Esophagus muscularis mucosa (tissue), 4 donors: ENCODE measurements at regions not wholly inside any gene's neighbourhood (a gene's known extent, or its start where the extent isn't known, plus 50 kb on each side); places are given as distances from the start of the nearest gene placed in this dataset.

ENCODE experiments used
- DNase-seq: peaks from one replicate; pipeline ENCODE4 v3.0.0-alpha.2; 2017; ENCODE audit errors: extremely low spot score
- H3K27ac ChIP-seq, 4 donors: fragments of 200-600 bp; sonication (generic); replicated peaks in 1 of 4; 1 replicate in 3 of 4; 2 replicates in 1 of 4; pipeline ENCODE4 v1.5.1; 2016 to 2019; ENCODE audit warnings: mild to moderate bottlenecking in 1 of 4
- H3K27me3 ChIP-seq, 4 donors: fragments of 200-600 bp; sonication (generic); one replicate each; pipeline versions ENCODE4 v1.5.1 to v1.6.0; 2016 to 2019
- H3K36me3 ChIP-seq, 4 donors: fragments of 200-600 bp; sonication (generic); one replicate each; pipeline ENCODE4 v1.5.1; 2016 to 2019
- H3K4me1 ChIP-seq, 4 donors: fragments of 200-600 bp; sonication (generic); one replicate each; pipeline ENCODE4 v1.5.1; 2016 to 2019
- H3K4me3 ChIP-seq, 4 donors: fragments of 200-600 bp; sonication (generic); 1 replicate in 2 of 4; 2 replicates in 2 of 4; pipeline ENCODE4 v1.5.1; 2016 to 2019; ENCODE audit warnings: mild to moderate bottlenecking in 4 of 4, moderate library complexity in 1 of 4
- H3K9me3 ChIP-seq, 4 donors: fragments of 200-600 bp; sonication (generic); 1 replicate in 3 of 4; 2 replicates in 1 of 4; pipeline ENCODE4 v1.5.1; 2016 to 2019
- EP300 ChIP-seq: sonication (generic); formaldehyde crosslinking; IDR thresholded peaks from one replicate; pipeline ENCODE4 v1.6.1; 2017; ENCODE audit warnings: antibody characterized with exemption
- POLR2A ChIP-seq: fragments of 450-650 bp; IDR thresholded peaks from one replicate; pipeline ENCODE4 v1.6.1; 2017; ENCODE audit warnings: antibody characterized with exemption, moderate library complexity, mild to moderate bottlenecking, low read depth
- POLR2AphosphoS5 ChIP-seq, 2 donors: sonication (generic); formaldehyde crosslinking; IDR thresholded peaks; one replicate each; pipeline ENCODE4 v1.6.1; 2017; ENCODE audit warnings: antibody characterized with exemption in 2 of 2
- WGBS: methylation state at CpG from one replicate; pipeline ENCODE4 v1.1.5; 2018; 5-methylcytosine and 5-hydroxymethylcytosine counted together
- intact Hi-C: fragments of 100-400 bp; cut with DNase I; formaldehyde crosslinking; loops from one replicate; pipeline ENCODE4 v1.15.1; 2023
- TF ChIP-seq, protein P1 (sequence below), 3 experiments: fragments of 200-600 bp in 2 of 3; fragments of 450-650 bp in 1 of 3; sonication (generic) in 2 of 3; IDR thresholded peaks; one replicate each; pipeline ENCODE4 v1.5.1; 2017 to 2019; ENCODE audit warnings: antibody characterized with exemption in 3 of 3, mild to moderate bottlenecking in 2 of 3, moderate library complexity in 1 of 3

DNA sequence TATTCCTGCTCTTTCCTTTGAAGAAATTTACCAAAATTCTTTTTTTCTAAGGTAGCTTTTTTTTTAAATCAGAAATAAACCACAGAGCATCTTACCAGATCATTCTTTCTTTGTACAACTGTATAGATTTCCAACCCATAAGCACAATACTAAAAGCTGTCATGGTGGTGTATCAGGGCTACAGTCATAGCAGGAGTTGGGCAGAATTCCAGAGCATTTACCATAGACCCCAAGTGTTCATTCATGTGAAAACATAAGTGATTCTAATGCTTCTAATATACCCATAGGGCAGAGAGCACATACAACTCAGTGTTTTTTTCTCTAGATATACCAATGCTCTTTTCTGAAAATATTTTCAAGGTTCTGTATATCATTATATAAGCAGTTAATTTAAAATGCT is 392.5 kb downstream of the FRK start:
- H3K9me3 ChIP-seq = no peaks in the 10 kb centered on the region
- no peaks in the 10 kb centered on the region for H3K36me3 ChIP-seq
- H3K4me3 ChIP-seq = no peak overlapping the region
- TF ChIP-seq POLR2A (no peak), EP300 (no peak), POLR2AphosphoS5 (IDR thresholded peaks at IDR 0.05) (no peak)
- TF ChIP-seq, protein P1, sequence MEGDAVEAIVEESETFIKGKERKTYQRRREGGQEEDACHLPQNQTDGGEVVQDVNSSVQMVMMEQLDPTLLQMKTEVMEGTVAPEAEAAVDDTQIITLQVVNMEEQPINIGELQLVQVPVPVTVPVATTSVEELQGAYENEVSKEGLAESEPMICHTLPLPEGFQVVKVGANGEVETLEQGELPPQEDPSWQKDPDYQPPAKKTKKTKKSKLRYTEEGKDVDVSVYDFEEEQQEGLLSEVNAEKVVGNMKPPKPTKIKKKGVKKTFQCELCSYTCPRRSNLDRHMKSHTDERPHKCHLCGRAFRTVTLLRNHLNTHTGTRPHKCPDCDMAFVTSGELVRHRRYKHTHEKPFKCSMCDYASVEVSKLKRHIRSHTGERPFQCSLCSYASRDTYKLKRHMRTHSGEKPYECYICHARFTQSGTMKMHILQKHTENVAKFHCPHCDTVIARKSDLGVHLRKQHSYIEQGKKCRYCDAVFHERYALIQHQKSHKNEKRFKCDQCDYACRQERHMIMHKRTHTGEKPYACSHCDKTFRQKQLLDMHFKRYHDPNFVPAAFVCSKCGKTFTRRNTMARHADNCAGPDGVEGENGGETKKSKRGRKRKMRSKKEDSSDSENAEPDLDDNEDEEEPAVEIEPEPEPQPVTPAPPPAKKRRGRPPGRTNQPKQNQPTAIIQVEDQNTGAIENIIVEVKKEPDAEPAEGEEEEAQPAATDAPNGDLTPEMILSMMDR (IDR thresholded peaks at IDR 0.05) = no peak
- DNase-seq = no peak
- no peaks in the 10 kb centered on the region for H3K27me3 ChIP-seq
- H3K27ac ChIP-seq = no peak overlapping the region
- H3K4me1 ChIP-seq = no peaks in the 10 kb centered on the region
- intact Hi-C loops = no loop called here

DNA sequence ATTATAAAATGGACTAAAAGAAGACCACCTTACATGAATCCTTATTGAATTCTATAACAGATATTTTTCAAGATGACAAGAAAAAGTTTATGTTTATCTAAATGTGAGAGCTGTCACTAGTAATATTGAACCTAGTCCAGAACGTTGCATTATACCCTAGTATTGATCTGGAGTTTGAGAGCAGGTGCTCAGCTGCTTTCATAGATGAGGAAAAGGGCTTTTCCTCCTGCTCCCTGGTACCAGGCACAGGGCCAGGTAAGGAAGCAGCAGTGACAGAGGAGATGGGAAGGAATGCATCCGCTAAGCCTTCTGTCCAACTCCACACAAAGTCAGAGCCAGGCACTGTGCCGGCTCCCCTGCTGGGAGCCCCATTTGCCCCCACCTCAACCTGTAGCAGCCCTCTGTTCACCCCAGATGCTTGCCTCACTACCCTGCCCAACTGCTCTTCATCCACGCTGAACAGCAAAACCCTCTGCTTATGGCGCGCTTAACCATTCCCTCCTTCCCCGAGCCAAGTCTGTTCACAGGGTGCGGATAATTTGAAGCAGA is 393.1 kb downstream of the FRK start:
- TF ChIP-seq POLR2AphosphoS5 (IDR thresholded peaks at IDR 0.05) (no peak), POLR2A (no peak), EP300 (no peak)
- TF ChIP-seq, protein P1 (IDR thresholded peaks at IDR 0.05) = no peak
- Histone ChIP-seq H3K27me3 (no peaks in the 10 kb centered on the region), H3K9me3 (no peaks in the 10 kb centered on the region), H3K4me1 (no peaks in the 10 kb centered on the region), H3K36me3 (no peaks in the 10 kb centered on the region), H3K4me3 (no peak overlapping the region), H3K27ac (no peak overlapping the region)
- no peak for DNase-seq
- WGBS = 86% methylated on average over 8 of the region's 8 CpGs
- intact Hi-C loops = no loop called here

DNA sequence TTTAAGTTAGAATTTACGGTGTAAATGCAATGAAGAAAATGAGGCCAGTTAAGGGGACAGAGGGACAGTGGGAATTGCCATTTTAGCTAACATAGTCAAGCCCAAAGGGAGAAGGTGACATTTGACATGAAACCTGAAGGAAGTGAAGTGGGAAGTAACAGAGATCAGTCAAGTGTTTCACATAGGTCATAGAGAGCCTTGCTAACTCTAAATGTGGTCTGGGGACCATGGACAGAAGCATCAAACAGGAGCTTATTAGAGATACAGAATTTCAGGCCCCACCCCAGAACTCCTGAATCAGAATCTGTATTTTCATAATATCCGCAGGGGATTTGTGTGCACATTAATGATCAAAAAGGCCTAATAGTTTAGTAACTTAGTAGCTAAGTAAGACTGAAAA is 393.7 kb downstream of the FRK start:
- 89% methylated on average over 2 of the region's 2 CpGs for WGBS
- intact Hi-C loops = no loop called here

DNA sequence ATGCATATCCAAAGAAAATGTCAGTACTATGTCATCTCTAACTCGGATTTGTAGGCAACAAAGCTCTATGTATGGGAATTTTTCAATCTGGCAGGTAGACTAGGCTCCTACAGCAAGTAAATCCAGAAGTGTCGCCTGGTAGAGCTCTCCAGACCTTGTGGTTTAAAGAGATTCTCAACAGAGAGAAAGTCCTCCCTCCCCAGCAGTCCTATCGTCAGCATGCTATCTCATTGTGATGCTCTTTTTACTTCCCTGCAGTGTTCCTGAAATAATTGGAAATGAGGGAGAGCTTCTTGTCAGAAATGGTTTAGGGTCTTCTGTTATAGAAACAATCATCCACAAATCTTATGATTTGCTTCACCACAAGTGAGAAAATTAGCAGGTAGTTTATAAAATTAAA is 395.4 kb downstream of the FRK start:
- H3K36me3 ChIP-seq = no peaks in the 10 kb centered on the region
- intact Hi-C loops = no loop called here
- WGBS = 75% methylated on average over 3 of the region's 3 CpGs
- H3K4me1 ChIP-seq = no peaks in the 10 kb centered on the region
- DNase-seq = no peak
- H3K27me3 ChIP-seq = no peaks in the 10 kb centered on the region
- TF ChIP-seq, protein P1 (IDR thresholded peaks at IDR 0.05) = no peak
- TF ChIP-seq POLR2AphosphoS5 (IDR thresholded peaks at IDR 0.05) (no peak), POLR2A (no peak)
- no peaks in the 10 kb centered on the region for H3K9me3 ChIP-seq
- H3K27ac ChIP-seq = no peak overlapping the region
- H3K4me3 ChIP-seq = no peak overlapping the region

More for the DNA sequence above, 393.7 kb downstream of the FRK start:
- Histone ChIP-seq H3K27ac (no peak overlapping the region), H3K9me3 (no peaks in the 10 kb centered on the region), H3K36me3 (no peaks in the 10 kb centered on the region), H3K4me1 (no peaks in the 10 kb centered on the region), H3K27me3 (no peaks in the 10 kb centered on the region), H3K4me3 (no peak overlapping the region)
- TF ChIP-seq POLR2AphosphoS5 (IDR thresholded peaks at IDR 0.05) (no peak), POLR2A (no peak), EP300 (no peak)
- TF ChIP-seq, protein P1 (IDR thresholded peaks at IDR 0.05) = no peak
- no peak for DNase-seq

DNA sequence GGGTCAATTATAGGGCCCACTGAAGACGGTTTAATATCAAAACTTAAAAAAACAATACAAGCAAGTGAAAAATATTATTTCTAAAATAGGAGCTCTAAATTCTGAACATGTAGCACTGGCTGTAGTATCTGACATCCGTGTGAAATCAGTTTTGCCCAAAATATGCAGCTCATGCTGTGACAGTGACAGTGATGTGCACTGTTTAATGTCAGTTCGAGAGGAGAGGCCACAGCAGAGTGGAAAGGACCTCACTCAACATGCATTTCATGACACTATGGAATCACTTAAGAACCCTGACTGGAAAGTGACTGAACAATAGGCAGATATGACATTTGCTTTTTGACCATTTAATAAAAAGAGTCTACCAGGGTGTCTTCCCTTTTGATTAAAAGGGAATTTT is 397.0 kb downstream of the FRK start:
- TF ChIP-seq, protein P1 (IDR thresholded peaks at IDR 0.05) = no peak
- no peak for TF ChIP-seq POLR2AphosphoS5 (IDR thresholded peaks at IDR 0.05)
- no peak for TF ChIP-seq EP300
- TF ChIP-seq POLR2A = no peak
- WGBS = 80% methylated on average over 3 of the region's 3 CpGs
- Histone ChIP-seq H3K4me3 (no peak overlapping the region), H3K4me1 (no peaks in the 10 kb centered on the region), H3K36me3 (no peaks in the 10 kb centered on the region), H3K27me3 (no peaks in the 10 kb centered on the region), H3K27ac (no peak overlapping the region), H3K9me3 (no peaks in the 10 kb centered on the region)
- intact Hi-C loops = no loop called here
- no peak for DNase-seq
